H1 (cell line): ENCODE measurements at regions not wholly inside any gene's neighbourhood (a gene's known extent, or its start where the extent isn't known, plus 50 kb on each side); places are given as distances from the start of the nearest gene placed in this dataset.

Experiments
- CTCF ChIA-PET: fragments of 300-600 bp; sonication (Branson Sonifier 250); formaldehyde crosslinking; loops from one replicate; lab custom pipeline; 2021; ENCODE audit not compliant: partially characterized antibody; lab: Charles Lee
- POLR2A ChIA-PET: fragments of 300-600 bp; sonication (Branson Sonifier 250); formaldehyde crosslinking; loops from one replicate; lab custom pipeline; 2021; ENCODE audit warnings: inconsistent platforms; ENCODE audit not compliant: partially characterized antibody; lab: Charles Lee
- DNase-seq, 2 experiments: peaks; one replicate each; pipeline versions ENCODE4 v3.0.0 to v3.0.0-alpha.2; 2010 to 2022; ENCODE audit warnings: low spot score in 2 of 2, low read depth in 1 of 2, mixed read lengths in 1 of 2
- FAIRE-seq: peaks from 2 replicates; lab custom pipeline; 2011; peaks lifted over from hg19 to GRCh38; lab: Jason Lieb, UNC
- H2AFZ ChIP-seq: 2 replicates; pipeline ENCODE4 v1.8.1; 2012; ENCODE audit warnings: low read length, inconsistent platforms
- H2AK5ac ChIP-seq: 2 replicates; pipeline ENCODE4 v1.6.1; 2013; ENCODE audit warnings: low read depth, low read length
- H2BK120ac ChIP-seq: replicated peaks from 2 replicates; pipeline ENCODE3; 2013; ENCODE audit warnings: low read depth, low read length, inconsistent platforms
- H2BK12ac ChIP-seq: 2 replicates; pipeline ENCODE4 v1.6.1; 2013; ENCODE audit warnings: low read depth, low read length
- H2BK15ac ChIP-seq: 2 replicates; pipeline ENCODE4 v1.6.1; 2013; ENCODE audit warnings: low read length
- H2BK20ac ChIP-seq: 2 replicates; pipeline ENCODE4 v1.6.1; 2013; ENCODE audit warnings: low read length
- H2BK5ac ChIP-seq: 2 replicates; pipeline ENCODE4 v1.6.1; 2013; ENCODE audit warnings: low read depth, low read length
- H3K14ac ChIP-seq: 2 replicates; pipeline ENCODE4 v1.6.1; 2013; ENCODE audit warnings: inconsistent platforms; ENCODE audit not compliant: insufficient read length
- H3K18ac ChIP-seq: 2 replicates; pipeline ENCODE4 v1.6.1; 2013; ENCODE audit warnings: low read length; ENCODE audit errors: extremely low read depth
- H3K23ac ChIP-seq: 2 replicates; pipeline ENCODE4 v1.6.1; 2013; ENCODE audit warnings: inconsistent platforms; ENCODE audit not compliant: insufficient read length
- H3K23me2 ChIP-seq: 2 replicates; pipeline ENCODE4 v1.6.1; 2013; ENCODE audit warnings: low read depth, low read length
- H3K27ac ChIP-seq: 2 replicates; pipeline ENCODE4 v1.6.1; 2011; ENCODE audit warnings: low read depth, low read length, inconsistent platforms
- H3K27me3 ChIP-seq, 4 experiments: replicated peaks in 1 of 4; 1 replicate in 1 of 4; 2 replicates in 3 of 4; pipeline versions ENCODE4 v1.6.1 to v1.8.1; 2011 to 2013; ENCODE audit warnings: low read length in 3 of 4, mild to moderate bottlenecking in 3 of 4, inconsistent platforms in 2 of 4, mixed read lengths in 2 of 4, moderate library complexity in 1 of 4; ENCODE audit not compliant: control insufficient read depth in 3 of 4, insufficient read depth in 3 of 4; ENCODE audit errors: extremely low read depth in 1 of 4
- H3K36me3 ChIP-seq, 4 experiments: 2 replicates each; pipeline versions ENCODE4 v1.6.1 to v1.8.1; 2011 to 2013; ENCODE audit warnings: mild to moderate bottlenecking in 4 of 4, low read length in 3 of 4, moderate library complexity in 2 of 4, control low read depth in 1 of 4, inconsistent platforms in 1 of 4; ENCODE audit not compliant: insufficient read depth in 4 of 4, control insufficient read depth in 2 of 4
- H3K4ac ChIP-seq: replicated peaks from 2 replicates; pipeline ENCODE3; 2013; ENCODE audit warnings: low read length, low read depth, mixed read lengths, inconsistent platforms; ENCODE audit not compliant: insufficient read length
- H3K4me1 ChIP-seq, 4 experiments: replicated peaks in 1 of 4; 1 replicate in 1 of 4; 2 replicates in 3 of 4; pipeline versions ENCODE4 v1.6.1 to v1.8.1; 2011 to 2013; ENCODE audit warnings: low read length in 3 of 4, inconsistent platforms in 2 of 4, mixed read lengths in 1 of 4; ENCODE audit not compliant: insufficient read depth in 4 of 4, control insufficient read depth in 3 of 4
- H3K4me2 ChIP-seq, 2 experiments: 2 replicates each; pipeline versions ENCODE4 v1.6.1 to v1.8.1; 2011 to 2013; ENCODE audit warnings: low read depth in 2 of 2, low read length in 2 of 2, control low read depth in 1 of 2, inconsistent platforms in 1 of 2, mild to moderate bottlenecking in 1 of 2; ENCODE audit not compliant: insufficient read depth in 1 of 2
- H3K4me3 ChIP-seq, 4 experiments: fragments of 200-600, 300-600 bp in 1 of 4; sonication (generic), shearing (Covaris generic), sonication (Bioruptor Twin) in 1 of 4; 2 replicates each; pipeline versions ENCODE4 v1.5.1 to v1.8.1; 2011 to 2016; ENCODE audit warnings: low read length in 4 of 4, low read depth in 3 of 4, control low read depth in 2 of 4, inconsistent platforms in 2 of 4, mild to moderate bottlenecking in 2 of 4, mixed read lengths in 1 of 4, moderate library complexity in 1 of 4; ENCODE audit not compliant: insufficient read depth in 2 of 4; ENCODE audit errors: extremely low read depth in 1 of 4
- H3K56ac ChIP-seq: replicated peaks from 2 replicates; pipeline ENCODE3; 2013; ENCODE audit warnings: low read depth, mild to moderate bottlenecking, mixed read lengths, low read length, inconsistent platforms; ENCODE audit not compliant: insufficient read length
- H3K79me1 ChIP-seq: 2 replicates; pipeline ENCODE4 v1.6.1; 2013; ENCODE audit warnings: low read depth, low read length, control low read depth
- H3K79me2 ChIP-seq, 2 experiments: 2 replicates each; pipeline versions ENCODE4 v1.6.1 to v1.8.1; 2012 to 2013; ENCODE audit warnings: low read length in 2 of 2, mild to moderate bottlenecking in 2 of 2, inconsistent platforms in 1 of 2; ENCODE audit not compliant: insufficient read depth in 2 of 2, control insufficient read depth in 1 of 2
- H3K9ac ChIP-seq, 4 experiments: replicated peaks in 1 of 4; 1 replicate in 1 of 4; 2 replicates in 3 of 4; pipeline versions ENCODE4 v1.6.1 to v1.8.1; 2011 to 2013; ENCODE audit warnings: low read depth in 3 of 4, low read length in 3 of 4, control low read depth in 2 of 4, mild to moderate bottlenecking in 2 of 4, moderate library complexity in 2 of 4, inconsistent platforms in 1 of 4; ENCODE audit errors: extremely low read depth in 1 of 4
- H3K9me3 ChIP-seq, 2 experiments: 2 replicates each; pipeline versions ENCODE4 v1.6.1 to v1.8.1; 2012 to 2013; ENCODE audit warnings: mild to moderate bottlenecking in 2 of 2, moderate library complexity in 2 of 2, control low read depth in 1 of 2, inconsistent platforms in 1 of 2, low read depth in 1 of 2, low read length in 1 of 2, mixed read lengths in 1 of 2; ENCODE audit not compliant: insufficient read depth in 2 of 2
- H4K20me1 ChIP-seq, 2 experiments: replicated peaks in 1 of 2; 2 replicates each; pipeline versions ENCODE3 to v1.8.1; 2011 to 2013; ENCODE audit warnings: inconsistent platforms in 2 of 2, low read length in 2 of 2, mild to moderate bottlenecking in 1 of 2; ENCODE audit not compliant: insufficient read depth in 2 of 2, control insufficient read depth in 1 of 2
- H4K5ac ChIP-seq: 2 replicates; pipeline ENCODE4 v1.6.1; 2013; ENCODE audit warnings: low read length, low read depth, mixed read lengths, inconsistent platforms; ENCODE audit not compliant: insufficient read length
- H4K8ac ChIP-seq: 2 replicates; pipeline ENCODE4 v1.8.0; 2013; ENCODE audit warnings: mild to moderate bottlenecking, moderate library complexity, low read length, inconsistent platforms; ENCODE audit not compliant: insufficient read depth; ENCODE audit errors: extremely low read depth
- H4K91ac ChIP-seq: replicated peaks from 2 replicates; pipeline ENCODE3; 2013; ENCODE audit warnings: low read length, mixed read lengths, inconsistent platforms; ENCODE audit not compliant: insufficient read length
- CHD2 ChIP-seq: IDR thresholded peaks from 2 replicates; pipeline ENCODE4 v1.6.1; 2012; ENCODE audit warnings: low read length, improper control_type of control experiment
- CREB1 ChIP-seq: IDR thresholded peaks from 2 replicates; pipeline ENCODE4 v1.6.1; 2012; ENCODE audit warnings: inconsistent platforms
- CTBP2 ChIP-seq: IDR thresholded peaks from 2 replicates; pipeline ENCODE4 v1.7.0; 2011; ENCODE audit warnings: borderline replicate concordance, mild to moderate bottlenecking, moderate library complexity, mixed read lengths, low read length; ENCODE audit not compliant: insufficient read depth, insufficient read length
- EZH2 ChIP-seq: fragments of 200-600 bp; sonication (generic); IDR thresholded peaks from 2 replicates; pipeline ENCODE4 v1.7.1; 2012; ENCODE audit warnings: low read depth, mild to moderate bottlenecking, moderate library complexity, low read length, inconsistent platforms; ENCODE audit not compliant: severe bottlenecking
- FOSL1 ChIP-seq: IDR thresholded peaks from 2 replicates; pipeline ENCODE4 v1.6.1; 2011; ENCODE audit warnings: mild to moderate bottlenecking, low read depth, low read length, moderate library complexity; ENCODE audit not compliant: insufficient read depth
- JUN ChIP-seq: IDR thresholded peaks from 2 replicates; pipeline ENCODE4 v1.6.1; 2011; ENCODE audit warnings: low read depth, mild to moderate bottlenecking, improper control_type of control experiment, low read length
- RBBP5 ChIP-seq: IDR thresholded peaks from 2 replicates; pipeline ENCODE4 v1.7.1; 2012; ENCODE audit warnings: low read depth, mild to moderate bottlenecking, inconsistent platforms, low read length, moderate library complexity, borderline replicate concordance
- SIRT6 ChIP-seq: IDR thresholded peaks from one replicate; pipeline ENCODE4 v1.7.1; 2012; ENCODE audit warnings: low read length, inconsistent platforms
- SP4 ChIP-seq: IDR thresholded peaks from 2 replicates; pipeline ENCODE4 v1.6.1; 2012; ENCODE audit warnings: low read length, inconsistent platforms
- TAF7 ChIP-seq: optimal IDR thresholded peaks from 2 replicates; pipeline ENCODE3; 2011; ENCODE audit warnings: low read depth, mild to moderate bottlenecking, inconsistent platforms, low read length, moderate library complexity, borderline replicate concordance
- TCF12 ChIP-seq: IDR thresholded peaks from 2 replicates; pipeline ENCODE4 v1.6.1; 2011; ENCODE audit warnings: low read depth, mild to moderate bottlenecking, low read length
- TEAD4 ChIP-seq: IDR thresholded peaks from 2 replicates; pipeline ENCODE4 v1.6.1; 2012; ENCODE audit warnings: low read depth, low read length, inconsistent platforms, mixed read lengths
- WGBS, 2 experiments: shearing (Covaris generic) in 1 of 2; methylation state at CpG; one replicate each; pipeline versions ENCODE4 v1.1.6 to v1.1.7; 2013 to 2015; ENCODE audit warnings: low lambda C conversion rate in 2 of 2, mixed read lengths in 2 of 2, inconsistent platforms in 1 of 2, low coverage in 1 of 2, missing lambda C conversion rate in 1 of 2; ENCODE audit not compliant: insufficient replicate concordance in 2 of 2, insufficient coverage in 1 of 2, insufficient read length in 1 of 2; ENCODE audit errors: extremely low coverage in 1 of 2, missing lambda C conversion rate in 1 of 2; 5-methylcytosine and 5-hydroxymethylcytosine counted together
- TF ChIP-seq, protein P1 (sequence below): IDR thresholded peaks from 2 replicates; pipeline ENCODE4 v1.6.1; 2011; ENCODE audit warnings: low read length, improper control_type of control experiment
- TF ChIP-seq, protein P2 (sequence below): IDR thresholded peaks from 2 replicates; pipeline ENCODE4 v1.6.1; 2012; ENCODE audit warnings: inconsistent platforms

DNA sequence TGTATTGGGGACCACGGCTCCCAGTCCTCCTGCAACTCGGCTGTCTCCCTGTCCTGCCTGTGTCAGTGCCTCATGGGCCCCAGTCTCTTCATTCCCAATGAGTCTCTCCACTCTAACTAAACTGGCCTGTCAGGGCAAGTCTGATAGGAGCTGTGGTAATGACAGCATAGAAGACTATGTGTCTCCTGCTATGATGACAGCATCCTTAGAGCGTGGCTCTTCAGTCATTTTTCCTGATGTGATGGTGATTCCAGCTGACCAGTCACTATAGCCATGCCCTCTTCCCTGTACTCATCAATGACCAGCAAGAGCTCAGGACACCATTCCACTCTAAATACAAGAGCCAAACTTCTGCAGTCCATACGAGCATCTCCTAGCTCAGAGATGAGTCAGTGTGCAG is 339.8 kb downstream of the PCNX1 start:
- Histone ChIP-seq H2BK12ac (no peak overlapping the region), H2BK15ac (no peak overlapping the region), H4K8ac (no peak overlapping the region), H3K23ac (no peak overlapping the region), H4K91ac (no peak overlapping the region), H3K27ac (no peak overlapping the region), H4K5ac (no peak overlapping the region), H2BK120ac (no peak overlapping the region), H3K18ac (no peak overlapping the region), H2AK5ac (no peak overlapping the region), H2AFZ (no peak overlapping the region), H2BK20ac (no peak overlapping the region), H3K79me2 (no peaks in the 10 kb centered on the region), H3K9me3 (no peaks in the 10 kb centered on the region), H3K4me1 (no peaks in the 10 kb centered on the region), H3K4ac (no peak overlapping the region), H4K20me1 (no peaks in the 10 kb centered on the region), H2BK5ac (no peak overlapping the region), H3K4me2 (no peak overlapping the region), H3K79me1 (no peaks in the 10 kb centered on the region), H3K56ac (no peak overlapping the region), H3K27me3 (no peaks in the 10 kb centered on the region), H3K36me3 (no peaks in the 10 kb centered on the region), H3K9ac (no peak overlapping the region), H3K23me2 (no peaks in the 10 kb centered on the region), H3K14ac (no peak overlapping the region), H3K4me3 (no peak overlapping the region)
- FAIRE-seq (no peak), DNase-seq (no peak)
- 68% methylated on average over 4 of the region's 4 CpGs; no CpG with 5 or more reads in 1 of the 2 experiments for WGBS, 2 experiments
- ChIA-PET POLR2A (interaction anchor here (0.6 kb wide), 1 partner anchor 197 kb away, joined by 3 read pairs; no protein-coding TSS in a partner anchor), CTCF (no interaction called here)
- TF ChIP-seq JUN = no peak
- TF ChIP-seq, protein P1, sequence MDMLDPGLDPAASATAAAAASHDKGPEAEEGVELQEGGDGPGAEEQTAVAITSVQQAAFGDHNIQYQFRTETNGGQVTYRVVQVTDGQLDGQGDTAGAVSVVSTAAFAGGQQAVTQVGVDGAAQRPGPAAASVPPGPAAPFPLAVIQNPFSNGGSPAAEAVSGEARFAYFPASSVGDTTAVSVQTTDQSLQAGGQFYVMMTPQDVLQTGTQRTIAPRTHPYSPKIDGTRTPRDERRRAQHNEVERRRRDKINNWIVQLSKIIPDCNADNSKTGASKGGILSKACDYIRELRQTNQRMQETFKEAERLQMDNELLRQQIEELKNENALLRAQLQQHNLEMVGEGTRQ = no peak
- TF ChIP-seq TEAD4 = no peak
- no peak for TF ChIP-seq CHD2
- TF ChIP-seq TAF7 = no peak
- no peak for TF ChIP-seq CREB1
- TF ChIP-seq EZH2 = no peak
- TF ChIP-seq CTBP2 = no peak
- TF ChIP-seq SIRT6 = no peak
- TF ChIP-seq FOSL1 = no peak
- TF ChIP-seq TCF12 = no peak
- TF ChIP-seq, protein P2, sequence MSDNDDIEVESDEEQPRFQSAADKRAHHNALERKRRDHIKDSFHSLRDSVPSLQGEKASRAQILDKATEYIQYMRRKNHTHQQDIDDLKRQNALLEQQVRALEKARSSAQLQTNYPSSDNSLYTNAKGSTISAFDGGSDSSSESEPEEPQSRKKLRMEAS = no peak
- TF ChIP-seq SP4 = no peak
- no peak for TF ChIP-seq RBBP5
